Adipose tissue (tissue), 3 donors: ENCODE measurements at regions not wholly inside any gene's neighbourhood (a gene's known extent, or its start where the extent isn't known, plus 50 kb on each side); places are given as distances from the start of the nearest gene placed in this dataset.

Source experiments
- H3K27ac ChIP-seq: one replicate; pipeline ENCODE4 v1.5.1; 2013; ENCODE audit warnings: low read depth, low read length
- WGBS, 3 donors: extraction: QIAGEN DNeasy Blood & Tissue Kit; methylation state at CpG; one replicate each; pipeline ENCODE4 v1.1.7; 2013; 5-methylcytosine and 5-hydroxymethylcytosine counted together
- donor health status: healthy with polysubstance abuse.
- donor health status: Bipolar disorder and iron deficiency.
- donor health status: healthy.

DNA sequence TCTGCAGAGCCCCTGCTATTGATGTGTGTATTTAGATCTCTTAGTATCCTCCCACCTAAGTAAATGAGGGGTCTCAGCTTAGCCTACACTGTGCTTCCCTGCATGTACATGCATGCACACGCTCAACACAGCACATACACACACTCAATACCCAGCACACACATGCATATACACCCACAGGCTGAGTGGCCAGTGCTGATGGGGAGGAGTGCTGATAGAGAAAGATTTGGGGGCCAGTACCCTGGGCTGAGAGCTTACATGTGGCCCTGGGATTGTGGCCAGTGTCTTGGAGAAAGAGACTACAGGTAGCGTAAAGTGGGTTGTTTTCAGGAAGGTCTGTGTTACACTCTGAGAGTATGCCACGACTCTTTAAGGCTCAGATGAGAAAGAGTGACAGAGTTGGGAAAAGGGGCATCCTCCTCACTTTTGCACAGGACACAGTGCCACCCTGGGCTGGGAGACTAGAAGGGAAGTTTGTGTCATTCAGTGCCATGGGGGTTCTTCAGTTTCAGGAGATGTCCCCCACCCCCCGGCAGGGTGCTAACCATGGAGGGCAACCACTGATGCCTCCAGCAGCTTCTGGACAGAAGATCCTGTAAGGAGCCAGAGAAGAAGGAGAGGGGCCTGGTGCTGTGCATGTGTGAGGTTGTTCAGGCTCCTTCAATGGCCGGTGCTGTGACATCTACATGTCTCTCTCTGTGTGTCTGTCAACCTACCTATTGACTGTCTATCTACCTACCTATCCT, 166.8 kb downstream of the RHOU start:
- H3K27ac ChIP-seq: no peak overlapping the region
- WGBS, 3 donors: 69 to 97% (median 88%) methylated on average over 5 of the region's 5 CpGs

DNA sequence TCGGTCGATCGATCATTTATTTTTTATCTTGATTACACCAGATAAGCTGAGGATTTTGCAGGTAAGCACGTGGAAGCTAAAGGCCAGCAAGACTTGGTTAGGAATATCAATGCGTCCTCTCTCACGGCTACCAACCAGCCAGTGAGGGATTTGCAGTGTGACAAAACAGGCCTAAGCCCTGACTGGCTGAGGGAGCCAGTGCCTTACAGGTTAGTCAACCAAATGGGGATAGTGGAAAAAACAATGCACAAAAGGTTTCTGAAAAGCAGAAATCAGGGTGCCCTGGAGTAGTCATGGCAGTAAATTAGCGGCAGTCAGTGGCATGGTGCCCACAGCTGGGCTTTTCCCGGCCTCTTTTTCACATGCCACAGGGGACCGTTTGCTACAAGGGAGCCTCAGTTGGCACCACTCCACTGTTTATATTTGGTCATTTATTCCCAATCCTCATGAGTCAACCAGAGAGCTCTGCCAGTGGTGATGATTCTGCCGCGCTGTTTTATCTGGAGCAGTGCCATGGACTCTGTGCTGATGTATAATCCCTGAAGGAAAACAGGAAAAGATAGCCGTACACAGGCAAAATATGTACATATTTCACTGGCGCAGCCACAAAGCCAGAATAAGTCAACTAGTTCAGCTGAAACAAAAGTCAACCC, 167.6 kb downstream of the RHOU start:
- no peak overlapping the region for H3K27ac ChIP-seq
- WGBS, 3 donors: 35 to 67% (median 60%) methylated on average over 13 of the region's 13 CpGs

DNA sequence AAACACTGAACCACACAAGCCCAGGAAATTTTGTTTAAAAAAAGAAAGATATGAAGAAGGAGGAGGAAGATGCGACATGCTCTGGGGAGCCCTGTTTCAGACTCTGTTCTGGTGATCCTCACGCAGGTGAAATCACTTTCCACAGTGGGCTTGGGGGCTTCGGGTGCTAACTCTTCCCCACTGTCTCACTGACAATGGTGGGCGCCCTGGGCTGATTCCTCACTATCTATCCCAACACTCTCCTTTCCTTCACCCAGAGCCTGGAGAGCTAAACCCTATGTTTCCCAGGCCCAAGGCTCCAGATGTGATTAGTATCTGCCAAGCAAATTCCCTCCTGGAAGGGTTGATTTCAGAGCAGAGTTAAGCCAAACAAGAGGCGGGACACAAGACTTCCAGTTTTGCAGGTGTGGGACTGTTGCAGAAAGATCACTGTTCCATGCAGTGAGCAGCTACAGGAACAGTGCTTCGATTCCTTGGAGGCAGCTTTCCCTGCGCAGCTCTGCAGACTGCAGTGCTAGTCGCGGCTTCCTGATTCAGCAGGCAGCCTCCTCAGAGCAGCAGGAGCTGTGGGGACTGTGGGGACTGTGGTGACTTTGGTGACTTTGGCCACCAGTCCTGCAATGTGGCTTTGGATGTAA, 168.3 kb downstream of the RHOU start:
- no peak overlapping the region for H3K27ac ChIP-seq
- WGBS, 3 donors: 64 to 74% (median 72%) methylated on average over 9 of the region's 9 CpGs

DNA sequence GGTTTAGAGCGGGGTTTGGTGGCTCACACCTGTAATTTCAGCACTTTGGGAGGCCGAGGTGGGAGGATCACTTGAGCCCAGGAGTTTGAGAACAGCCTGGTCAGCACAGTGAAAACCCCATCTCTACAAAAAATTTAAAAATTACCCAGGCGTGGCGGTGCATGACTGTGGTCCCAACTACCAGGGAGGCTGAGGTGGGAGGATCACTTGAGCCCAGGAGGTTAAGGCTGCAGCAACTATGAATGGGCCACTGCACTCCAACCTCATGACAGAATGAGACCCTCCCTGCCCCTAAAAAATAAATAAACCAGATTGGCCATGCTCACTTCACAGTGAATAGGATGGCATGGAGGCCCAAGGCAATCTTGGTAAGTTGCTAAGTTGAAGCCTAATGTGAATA, 168.9 kb downstream of the RHOU start:
- WGBS, 3 donors: 96 to 97% (median 97%) methylated on average over 4 of the region's 4 CpGs

DNA sequence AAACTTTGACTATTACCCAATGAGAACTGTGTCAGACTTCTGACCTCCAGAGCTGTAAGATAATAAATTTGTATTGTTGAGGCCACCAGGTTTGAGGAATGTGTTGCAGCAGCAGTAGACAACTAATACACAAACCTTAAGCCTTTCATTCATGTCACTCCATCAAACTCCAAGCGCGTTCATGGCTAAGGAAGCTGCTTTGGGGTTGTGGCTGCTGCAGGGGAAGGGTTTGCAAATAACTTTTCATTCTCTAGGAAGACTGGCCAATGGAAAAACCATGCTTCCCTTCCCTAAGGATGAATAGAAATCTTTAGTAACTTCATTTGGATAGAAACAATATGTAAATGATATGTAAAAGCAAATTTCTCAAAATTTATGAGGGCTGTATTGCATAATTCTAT, 170.4 kb downstream of the RHOU start:
- WGBS, 3 donors: 89 to 91% (median 90%) methylated on average over 2 of the region's 2 CpGs
- H3K27ac ChIP-seq: no peak overlapping the region

More for the DNA sequence above, 168.9 kb downstream of the RHOU start:
- no peak overlapping the region for H3K27ac ChIP-seq

DNA sequence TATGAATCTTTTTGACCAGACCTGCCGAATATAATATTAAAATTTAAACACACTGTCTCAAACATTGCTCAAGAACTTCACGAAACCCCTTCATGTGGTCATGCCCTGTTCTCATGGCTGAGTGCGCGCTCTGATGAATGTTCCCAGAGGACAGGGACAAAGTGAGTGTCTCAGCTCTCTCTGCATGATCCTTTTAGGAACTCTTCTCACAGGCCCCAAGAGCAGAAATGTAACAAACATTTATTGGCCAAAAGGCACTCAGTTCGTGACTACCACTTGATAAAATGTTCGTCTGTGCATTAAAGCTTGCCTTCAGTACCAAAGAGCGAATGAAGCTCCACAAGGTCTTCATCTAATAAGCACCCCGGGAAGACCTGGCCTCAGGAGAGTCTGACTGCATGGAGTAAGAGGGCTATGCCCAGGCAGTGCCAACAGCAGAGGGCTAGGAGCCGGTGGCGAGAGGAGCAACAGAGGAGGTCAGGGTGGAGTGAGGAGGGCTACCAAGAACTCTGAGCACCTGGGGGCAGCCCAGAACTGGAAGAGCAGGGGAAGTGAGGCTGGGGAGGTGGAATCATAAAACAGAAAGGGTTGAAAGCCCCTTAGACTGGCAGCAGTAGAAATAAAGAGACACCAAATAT, 171.1 kb downstream of the RHOU start:
- no peak overlapping the region for H3K27ac ChIP-seq
- WGBS, 3 donors: 87 to 94% (median 92%) methylated on average over 10 of the region's 10 CpGs

DNA sequence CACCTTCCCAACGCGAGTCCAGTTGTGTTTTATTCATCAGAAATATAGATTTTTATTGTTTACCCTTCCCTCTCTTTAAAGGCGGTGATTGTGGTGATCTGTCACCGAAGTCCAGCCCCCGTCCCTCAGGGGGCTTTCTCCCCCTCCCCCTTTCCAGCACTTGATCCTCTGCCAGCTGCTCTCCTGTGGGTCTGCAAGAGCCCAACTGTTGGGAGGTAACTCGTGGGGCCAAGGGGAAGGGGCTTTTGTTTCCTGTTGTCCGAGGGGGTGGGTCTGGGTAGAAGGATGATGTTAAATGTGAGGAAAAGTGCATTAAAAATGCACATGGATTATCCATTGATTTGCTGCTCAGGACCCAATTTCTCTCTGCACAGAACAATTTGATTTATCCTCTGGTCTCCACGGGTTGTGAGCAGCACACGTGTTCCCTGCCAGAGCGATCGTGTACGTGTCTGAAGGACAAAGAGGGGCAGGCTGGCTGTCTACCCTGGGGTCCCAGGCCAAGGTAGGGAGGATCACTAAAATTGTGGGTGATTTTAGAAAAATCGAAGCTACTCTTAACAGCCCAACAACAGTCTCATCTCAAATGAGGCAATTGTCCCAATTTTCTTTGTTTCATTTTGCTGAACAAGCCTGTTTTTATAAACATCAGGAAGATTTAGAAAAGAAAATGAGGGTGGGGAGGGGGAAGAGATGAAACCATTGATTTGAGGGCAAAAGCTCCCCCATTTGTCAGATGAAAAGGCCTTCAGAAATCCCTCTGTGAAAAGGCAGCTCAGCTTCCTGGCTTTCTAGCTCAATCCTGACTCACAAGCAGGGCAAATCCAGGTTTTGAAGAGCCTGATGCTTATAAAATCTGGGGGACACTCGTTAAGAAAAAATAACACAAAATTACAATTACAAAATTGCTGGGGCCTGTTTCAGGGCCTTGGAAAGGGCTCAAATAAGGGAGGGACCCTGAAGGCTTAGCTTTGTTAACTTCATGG, 176.2 kb downstream of the RHOU start:
- H3K27ac ChIP-seq: no peak overlapping the region
- WGBS, 3 donors: 67 to 83% (median 78%) methylated on average over 14 of the region's 14 CpGs

DNA sequence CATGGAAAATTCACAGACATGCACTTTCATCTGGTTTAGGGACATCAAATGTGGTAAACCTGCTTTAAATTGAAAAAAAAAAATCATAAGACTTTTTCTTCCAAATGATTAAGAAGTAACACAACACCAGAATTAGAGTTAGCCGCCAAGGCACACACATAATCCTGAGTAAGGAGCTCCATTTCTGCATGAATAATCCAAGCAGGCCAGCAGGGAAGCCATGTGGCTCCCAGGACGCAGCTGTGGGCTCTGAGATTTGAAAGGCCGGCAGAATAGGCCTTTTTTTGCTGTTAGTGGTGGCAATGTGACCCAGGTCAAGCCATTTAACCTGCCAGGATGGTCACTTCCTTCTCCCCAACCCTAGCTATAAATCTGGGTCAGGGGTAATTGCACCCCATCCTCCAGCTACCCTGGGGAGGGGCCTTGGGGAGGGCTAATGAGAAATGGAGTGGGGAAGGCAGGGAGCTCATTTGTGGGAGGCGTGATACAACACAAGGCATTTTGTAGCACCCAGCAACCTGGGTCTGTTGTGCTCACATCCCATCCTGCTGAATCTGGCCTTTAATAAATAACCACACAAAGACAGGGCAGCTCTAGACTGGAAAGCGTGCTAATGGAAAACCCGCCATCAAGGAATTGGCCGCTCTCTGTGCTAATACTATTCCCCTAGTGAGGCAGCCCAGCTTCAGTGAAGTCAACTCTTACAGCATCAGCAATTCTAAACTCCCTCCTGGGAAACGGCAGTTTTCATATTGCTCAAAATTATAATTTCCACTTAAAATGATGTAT, 178.5 kb downstream of the RHOU start:
- WGBS, 3 donors: 87 to 93% (median 88%) methylated on average over 8 of the region's 8 CpGs
- H3K27ac ChIP-seq: no peak overlapping the region

DNA sequence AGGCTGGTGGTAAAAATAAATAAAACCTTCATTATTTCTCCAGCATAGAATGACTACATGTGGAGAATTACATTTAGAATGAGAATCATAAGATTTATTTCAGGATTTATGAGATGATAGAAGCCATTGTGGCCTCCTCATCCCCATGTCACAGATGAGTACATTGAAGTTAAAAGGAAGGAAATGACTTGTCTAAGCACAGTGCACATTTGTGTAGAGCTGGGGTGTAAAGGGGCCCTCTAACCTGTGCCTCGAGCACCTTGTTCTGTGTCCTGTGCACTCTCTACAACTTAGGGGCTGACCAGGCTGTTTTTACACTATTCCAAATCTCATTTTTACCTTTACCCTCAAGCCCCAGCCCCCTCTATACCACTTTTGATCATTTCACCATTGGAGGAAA, 179.4 kb downstream of the RHOU start:
- 77 to 83% (median 80%) methylated on average over 1 of the region's 1 CpG for WGBS, 3 donors
- H3K27ac ChIP-seq: no peak overlapping the region

DNA sequence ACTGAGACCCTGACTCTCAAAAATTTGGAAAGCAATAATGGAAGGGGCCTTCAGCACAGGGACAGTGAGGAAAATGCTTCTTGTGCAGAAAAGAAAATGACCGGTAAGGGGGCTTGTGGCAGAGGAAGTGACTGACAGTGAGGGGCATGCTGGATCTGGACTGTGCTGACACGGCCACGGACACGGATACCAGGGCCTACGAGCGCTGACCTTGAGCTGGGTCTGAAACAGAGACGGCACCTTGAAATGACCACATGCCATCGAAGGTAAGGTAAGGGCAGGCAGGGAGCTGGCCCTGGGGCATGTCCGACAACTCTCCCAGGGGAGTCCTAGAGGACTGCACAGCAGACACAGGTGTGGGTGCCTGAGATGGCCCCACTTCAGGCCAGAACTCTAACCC, 182.1 kb downstream of the RHOU start:
- 92 to 98% (median 97%) methylated on average over 9 of the region's 9 CpGs for WGBS, 3 donors
- no peak overlapping the region for H3K27ac ChIP-seq

DNA sequence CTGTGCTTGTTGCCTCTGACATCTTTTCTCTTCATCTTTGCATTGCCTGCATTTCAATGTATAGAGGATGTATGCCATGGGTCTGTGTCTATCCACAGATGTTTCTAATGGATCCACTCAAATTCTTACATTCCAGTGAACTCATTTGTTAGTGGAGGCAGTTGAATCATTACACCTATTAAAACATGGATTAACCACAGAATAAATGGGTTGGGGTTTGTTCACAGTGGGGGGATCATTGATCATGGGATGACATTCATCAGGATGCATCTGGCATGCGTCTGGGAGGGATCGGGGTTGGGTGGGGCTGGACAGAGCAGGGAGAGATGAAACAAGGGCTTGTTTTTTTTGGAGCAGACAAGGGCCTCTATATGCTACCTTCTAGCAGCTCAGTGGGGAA, 182.5 kb downstream of the RHOU start:
- no peak overlapping the region for H3K27ac ChIP-seq
- WGBS, 3 donors: 89 to 100% (median 90%) methylated on average over 2 of the region's 2 CpGs

DNA sequence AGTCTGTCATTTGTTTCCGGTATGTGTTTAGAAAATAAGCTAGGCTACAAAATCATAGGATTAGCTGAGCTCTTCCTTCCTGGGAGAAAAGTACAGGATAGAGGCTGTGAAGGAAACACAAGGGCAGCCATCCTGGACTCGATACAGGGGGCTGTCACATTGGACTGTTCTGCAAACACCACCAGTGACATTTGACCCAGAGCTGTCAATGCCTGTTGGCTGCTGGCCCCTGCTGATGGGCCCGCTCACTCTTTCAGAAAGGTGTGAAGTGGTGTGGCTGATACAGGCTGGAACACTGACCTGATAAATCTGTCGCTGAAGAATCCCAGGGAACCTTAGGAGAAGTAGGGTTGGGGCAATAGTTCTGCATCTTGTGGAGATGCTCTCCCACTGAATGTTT, 183.1 kb downstream of the RHOU start:
- whole genome bisulfite sequencing, 3 donors: 51 to 91% (median 88%) methylated on average over 4 of the region's 4 CpGs
- no peak overlapping the region for H3K27ac ChIP-seq

DNA sequence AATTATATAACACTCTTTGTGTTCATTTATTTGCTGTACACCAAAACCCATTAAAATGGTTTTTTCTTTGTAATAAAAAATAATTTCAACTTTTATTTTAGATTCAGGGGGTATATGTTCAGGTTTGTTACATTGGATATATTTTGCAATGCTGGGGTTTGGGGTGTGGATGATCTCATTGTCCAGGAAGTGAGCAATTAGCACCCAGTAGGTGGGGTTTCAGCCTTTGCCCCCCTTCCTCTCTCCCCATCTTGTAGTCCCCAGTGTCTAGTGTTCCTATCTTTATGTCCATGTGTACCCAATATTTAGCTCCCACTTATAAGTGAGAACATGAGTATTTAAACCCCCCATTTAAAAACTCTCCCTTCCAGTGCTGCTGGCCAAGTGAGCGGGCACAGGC, 184.6 kb downstream of the RHOU start:
- H3K27ac ChIP-seq: no peak overlapping the region

DNA sequence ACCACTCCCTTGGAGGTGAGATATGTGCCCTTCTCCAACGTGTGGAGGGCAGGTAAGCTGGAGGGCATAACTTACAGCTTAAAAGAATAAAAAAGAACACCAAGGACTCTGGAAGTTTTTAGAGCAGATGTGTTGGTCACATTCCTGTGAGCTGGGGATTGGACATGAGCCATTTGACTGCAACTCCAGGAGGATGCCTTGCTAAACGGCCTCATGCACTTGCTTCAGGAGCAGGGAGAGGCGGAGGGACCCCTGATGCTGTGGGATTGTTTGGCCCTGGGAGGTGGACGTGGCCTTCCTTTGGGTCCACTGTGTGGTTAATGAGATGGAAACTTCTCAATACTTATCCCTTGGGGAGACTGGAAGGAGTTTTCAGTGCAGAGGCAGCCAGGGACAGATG, 185.6 kb downstream of the RHOU start:
- WGBS, 3 donors: 63 to 67% (median 65%) methylated on average over 4 of the region's 4 CpGs
- no peak overlapping the region for H3K27ac ChIP-seq

More for the DNA sequence above, 184.6 kb downstream of the RHOU start:
- WGBS, 3 donors: 93 to 100% (median 97%) methylated on average over 1 of the region's 1 CpG

DNA sequence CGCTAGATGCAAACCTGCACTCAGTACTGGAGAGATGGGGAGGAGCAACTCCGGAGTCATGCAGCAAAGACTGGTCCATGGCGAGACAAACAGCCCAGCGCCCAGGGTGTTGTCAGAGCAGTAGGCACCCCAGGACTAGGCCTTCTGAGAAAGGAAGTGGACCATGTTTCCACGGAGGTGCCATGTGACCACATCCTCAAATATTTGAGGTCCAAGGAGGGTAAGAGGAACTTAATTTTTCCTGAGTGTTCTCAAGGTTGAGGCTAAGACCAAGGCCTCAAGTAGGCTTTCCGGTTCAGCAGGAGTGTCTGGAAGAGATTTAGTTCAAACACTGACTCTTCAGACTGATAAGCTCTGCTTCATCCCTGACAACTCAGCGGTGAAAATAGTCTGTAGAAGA, 186.2 kb downstream of the RHOU start:
- H3K27ac ChIP-seq: no peak overlapping the region
- WGBS, 3 donors: 63 to 81% (median 70%) methylated on average over 7 of the region's 7 CpGs

DNA sequence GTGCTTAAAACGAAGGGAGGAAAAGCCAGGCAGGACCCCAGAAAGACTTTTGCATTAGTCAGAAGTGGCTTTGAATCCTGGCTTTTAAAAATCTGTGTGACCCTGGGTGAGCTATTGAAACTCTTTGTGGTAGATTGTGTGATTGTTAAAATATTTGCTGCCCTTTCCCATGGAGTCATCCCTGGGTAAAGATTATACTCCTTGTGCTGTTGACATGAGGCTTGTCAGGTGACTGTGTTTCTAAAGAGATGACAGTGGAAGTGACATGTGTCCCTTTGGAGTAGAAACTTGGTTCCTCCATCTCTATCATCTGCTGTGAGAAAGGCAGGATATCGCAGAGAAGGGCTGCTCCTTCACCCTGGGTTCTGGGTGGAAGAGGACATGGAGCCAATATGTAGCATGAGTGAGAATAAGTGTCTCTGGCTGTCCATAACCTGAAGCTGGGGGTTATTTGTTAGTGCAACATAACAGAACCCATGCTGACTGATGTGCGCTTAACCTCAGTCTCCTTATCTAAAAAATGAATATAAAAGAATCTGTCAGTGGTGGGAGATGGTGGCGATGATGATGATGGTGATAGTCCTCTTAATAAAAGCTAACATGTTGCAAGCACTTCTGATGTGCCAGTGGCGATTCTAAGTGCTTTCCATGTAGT, 187.6 kb downstream of the RHOU start:
- 94 to 96% (median 95%) methylated on average over 5 of the region's 5 CpGs for WGBS, 3 donors
- no peak overlapping the region for H3K27ac ChIP-seq
